Activated T-cell treated with anti-CD3 and anti-CD28 coated beads, Interleukin-2, amount 50 U/mL, for 4 hours (primary cell): ENCODE measurements at regions not wholly inside any gene's neighbourhood (a gene's known extent, or its start where the extent isn't known, plus 50 kb on each side); places are given as distances from the start of the nearest gene placed in this dataset.
"Not testable (repeated sequence)": the region's sequence is repeated elsewhere in the genome, so short reads cannot be mapped to it uniquely, and the experiment has no call there.

Experiments used
- ATAC-seq, 2 donors: fragments of 200-7000 bp; cut with Tn5 transposase; one replicate each; pipeline ENCODE4 v1.10.0; 2021
- DNase-seq: peaks from one replicate; pipeline ENCODE4 v3.0.0-alpha.2; 2020
- H3K27me3 Mint-ChIP-seq: one replicate; pipeline ENCODE4 v1.8.0; 2021; ENCODE audit warnings: low read depth, mixed read lengths
- H3K36me3 Mint-ChIP-seq: one replicate; pipeline ENCODE4 v1.8.0; 2022; ENCODE audit warnings: mixed read lengths; ENCODE audit not compliant: insufficient read depth
- H3K4me1 Mint-ChIP-seq: one replicate; pipeline ENCODE4 v1.8.0; 2021; ENCODE audit warnings: low read depth, mixed read lengths
- H3K4me3 Mint-ChIP-seq: one replicate; pipeline ENCODE4 v1.8.0; 2021; ENCODE audit warnings: mild to moderate bottlenecking, moderate library complexity, mixed read lengths
- H3K9me3 Mint-ChIP-seq: one replicate; pipeline ENCODE4 v1.8.0; 2021; ENCODE audit warnings: mixed read lengths

DNA sequence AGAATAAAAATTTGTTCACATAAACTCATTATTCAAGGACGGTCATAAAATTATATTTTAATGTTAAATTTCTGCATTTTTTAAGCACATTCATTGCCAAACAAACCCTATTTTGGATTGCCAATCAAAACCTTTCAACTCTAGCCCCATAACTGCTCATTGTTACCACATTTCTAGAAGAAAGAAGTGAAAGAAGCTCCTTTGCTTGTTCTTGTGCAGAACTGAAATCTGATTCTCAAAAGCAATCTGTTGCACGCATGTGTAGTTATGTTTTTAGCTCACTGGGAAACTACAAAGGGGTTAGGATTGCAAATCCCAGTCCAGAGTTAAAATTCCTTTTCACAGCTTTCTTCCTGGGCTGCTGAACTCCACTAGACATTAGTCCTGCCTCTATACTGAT is 109.5 kb upstream of the MIR17HG start:
- Mint-ChIP-seq H3K9me3 (no peaks in the 10 kb centered on the region), H3K4me1 (no peaks in the 10 kb centered on the region), H3K27me3 (peaks cover 3% of the 10 kb centered on the region), H3K4me3 (no peak overlapping the region), H3K36me3 (no peaks in the 10 kb centered on the region)
- ATAC-seq, result no peak
- DNase-seq, result no peak

DNA sequence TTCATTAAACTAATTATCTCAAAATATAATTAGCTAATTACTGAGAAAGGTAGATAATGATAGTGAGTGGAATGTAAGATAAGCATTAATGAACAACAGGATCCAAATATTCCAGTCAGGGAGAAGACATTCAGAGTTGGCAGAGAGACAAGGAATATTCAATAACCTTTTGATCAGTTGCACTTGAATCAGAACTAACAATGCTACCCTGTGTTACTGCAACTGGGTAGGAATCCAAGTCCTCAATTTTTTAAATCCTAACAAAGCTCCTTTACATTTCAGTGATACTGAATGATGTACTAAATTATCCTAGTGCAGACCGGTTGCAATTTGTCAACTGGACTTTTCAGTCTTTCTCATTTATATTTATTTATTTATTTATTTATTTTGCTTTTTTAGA is 107.1 kb upstream of the MIR17HG start:
- Mint-ChIP-seq H3K36me3 (no peaks in the 10 kb centered on the region), H3K27me3 (peaks cover 5% of the 10 kb centered on the region), H3K4me1 (no peaks in the 10 kb centered on the region), H3K9me3 (no peaks in the 10 kb centered on the region), H3K4me3 (no peak overlapping the region)
- no peak for ATAC-seq
- DNase-seq, result no peak

DNA sequence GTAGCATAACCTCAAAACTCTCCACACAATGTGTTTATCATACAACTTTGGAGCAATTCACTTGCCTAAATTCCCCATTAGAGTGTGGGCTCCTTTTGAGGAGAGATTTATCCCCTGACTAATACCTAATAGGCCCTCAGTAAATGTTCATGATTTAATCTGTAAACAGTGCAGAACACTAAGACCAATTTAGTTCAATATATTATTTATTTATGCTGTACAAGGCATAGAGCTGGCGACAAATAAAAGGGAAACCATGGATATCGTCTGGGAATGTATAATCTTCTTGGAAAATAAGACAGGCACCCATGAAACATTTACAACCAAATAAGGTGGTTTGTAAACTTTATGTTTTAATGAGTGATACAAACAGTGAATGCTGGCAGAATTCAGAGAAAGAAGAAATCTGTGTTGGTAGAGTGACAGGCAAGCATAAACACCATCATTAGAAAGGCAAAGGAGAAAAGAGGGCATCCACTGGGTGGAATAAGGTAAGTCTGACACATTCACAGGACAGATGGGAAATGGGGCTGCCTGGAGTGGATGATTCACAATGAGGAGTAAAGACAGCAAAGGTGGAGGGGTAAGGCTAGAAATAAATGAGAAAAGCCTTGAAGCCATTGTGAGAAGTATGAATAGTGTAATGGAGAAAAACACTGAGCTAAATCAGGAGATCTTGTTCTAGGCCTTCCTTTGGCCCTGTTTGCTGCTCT is 106.1 kb upstream of the MIR17HG start:
- Mint-ChIP-seq H3K27me3 (peaks cover 7% of the 10 kb centered on the region), H3K9me3 (no peaks in the 10 kb centered on the region), H3K4me1 (no peaks in the 10 kb centered on the region), H3K4me3 (no peak overlapping the region), H3K36me3 (no peaks in the 10 kb centered on the region)
- no peak for ATAC-seq
- no peak for DNase-seq

DNA sequence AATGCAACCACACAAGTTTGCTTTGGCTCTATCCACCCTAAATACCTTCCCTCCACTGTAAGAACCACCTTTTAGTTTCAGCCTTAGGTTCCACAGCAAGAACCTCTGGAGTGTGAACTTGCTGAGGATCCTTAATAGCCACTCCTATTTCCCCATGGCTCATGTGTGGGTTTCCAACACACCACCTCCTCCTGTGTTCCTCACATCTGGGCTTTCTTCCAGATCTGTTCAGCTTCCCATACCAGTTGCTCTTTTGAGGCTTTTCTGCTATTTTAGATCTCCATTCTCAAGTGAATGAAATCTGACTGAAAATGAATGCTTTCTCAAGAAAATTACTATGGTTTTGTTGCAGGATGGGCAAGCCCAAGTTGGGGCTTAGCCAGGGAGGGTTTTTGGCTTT is 104.8 kb upstream of the MIR17HG start:
- H3K4me1 Mint-ChIP-seq, result no peaks in the 10 kb centered on the region
- no peaks in the 10 kb centered on the region for H3K9me3 Mint-ChIP-seq
- no peak for DNase-seq
- H3K4me3 Mint-ChIP-seq, result no peak overlapping the region
- no peaks in the 10 kb centered on the region for H3K36me3 Mint-ChIP-seq
- no peak for ATAC-seq
- peaks cover 10% of the 10 kb centered on the region for H3K27me3 Mint-ChIP-seq

DNA sequence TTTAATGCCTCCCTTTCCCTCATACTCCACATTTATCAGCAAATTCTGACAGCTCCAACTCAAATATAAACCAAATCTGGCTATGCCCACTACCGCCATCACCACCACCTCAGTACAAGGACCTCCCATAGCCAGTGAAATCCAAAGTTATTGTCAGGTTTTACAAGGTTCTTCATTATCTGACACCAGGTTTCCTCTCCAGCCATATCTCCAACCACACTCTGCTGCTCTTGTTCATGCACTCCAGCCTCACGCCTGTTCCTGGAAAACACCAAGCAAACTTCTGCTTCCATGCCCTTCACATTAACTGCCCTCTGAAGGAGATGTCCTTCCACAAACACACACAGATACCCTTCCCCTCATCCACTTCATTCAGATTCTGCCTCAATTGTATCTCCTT is 102.2 kb upstream of the MIR17HG start:
- Mint-ChIP-seq H3K27me3 (peaks cover 10% of the 10 kb centered on the region), H3K9me3 (no peaks in the 10 kb centered on the region), H3K36me3 (no peaks in the 10 kb centered on the region), H3K4me1 (no peaks in the 10 kb centered on the region), H3K4me3 (no peak overlapping the region)
- DNase-seq (no peak), ATAC-seq (no peak)

DNA sequence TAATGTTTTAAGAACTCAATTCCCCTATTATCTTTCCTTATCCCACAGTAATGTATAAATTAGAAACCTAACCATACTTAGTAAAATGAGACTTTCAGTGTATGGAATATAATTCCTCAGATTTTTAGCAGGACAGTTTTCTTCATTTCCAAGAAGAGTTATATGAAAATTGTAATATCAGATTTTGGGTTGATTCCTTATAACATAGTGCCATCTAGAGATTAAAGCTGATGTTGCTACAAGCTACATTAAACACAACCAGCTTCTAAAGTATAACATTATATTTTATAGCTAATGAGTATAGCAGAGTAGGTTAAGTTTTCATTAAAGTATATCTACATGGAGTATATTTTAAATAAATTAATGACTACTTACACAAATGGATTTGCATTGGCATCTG is 99.7 kb upstream of the MIR17HG start:
- DNase-seq (no peak), ATAC-seq (no peak)
- peaks cover 7% of the 10 kb centered on the region for H3K27me3 Mint-ChIP-seq
- H3K4me3 Mint-ChIP-seq, result no peak overlapping the region
- no peaks in the 10 kb centered on the region for H3K36me3 Mint-ChIP-seq
- no peaks in the 10 kb centered on the region for H3K9me3 Mint-ChIP-seq
- H3K4me1 Mint-ChIP-seq, result no peaks in the 10 kb centered on the region

DNA sequence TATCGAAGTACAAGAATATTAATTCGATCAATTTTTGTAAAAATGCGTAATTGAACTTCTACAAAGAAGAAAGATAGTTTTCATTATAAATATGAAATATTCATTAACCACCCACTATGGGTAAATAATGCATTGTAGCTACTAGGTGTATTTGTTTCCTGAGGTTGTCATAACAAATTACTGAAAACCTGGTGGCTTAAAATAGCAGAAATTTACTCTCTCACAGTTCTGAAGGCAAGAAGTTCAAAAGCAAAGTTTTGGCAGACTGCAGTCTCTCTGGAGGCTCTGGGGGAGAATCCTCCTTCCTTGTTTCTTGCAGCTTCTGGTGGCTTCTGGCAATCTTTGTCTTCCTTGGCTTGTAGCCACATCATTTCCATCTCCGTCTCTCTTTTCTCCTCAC is 99.2 kb upstream of the MIR17HG start:
- ATAC-seq, result no peak
- peaks cover 7% of the 10 kb centered on the region for H3K27me3 Mint-ChIP-seq
- no peaks in the 10 kb centered on the region for H3K36me3 Mint-ChIP-seq
- DNase-seq, result no peak
- no peaks in the 10 kb centered on the region for H3K4me1 Mint-ChIP-seq
- H3K9me3 Mint-ChIP-seq, result no peaks in the 10 kb centered on the region
- no peak overlapping the region for H3K4me3 Mint-ChIP-seq

DNA sequence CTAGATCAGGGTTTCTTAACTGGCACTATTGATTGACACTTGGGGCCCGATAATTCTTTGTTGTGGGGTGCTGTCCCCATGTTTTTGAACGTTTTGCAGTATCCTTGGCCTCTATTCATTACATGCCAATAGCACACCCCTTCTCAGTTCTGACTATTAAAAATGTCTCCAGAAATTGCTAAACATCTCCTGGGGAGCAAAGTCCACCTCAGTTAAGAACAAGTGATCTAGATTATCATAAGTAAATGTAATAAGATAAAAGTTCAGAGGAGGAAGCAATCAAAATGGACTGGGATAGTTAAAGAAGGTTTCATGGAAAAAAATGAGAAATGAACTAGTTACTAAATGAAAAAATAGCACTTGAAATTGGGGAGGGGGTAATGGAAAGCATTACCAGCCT is 98.1 kb upstream of the MIR17HG start:
- no peaks in the 10 kb centered on the region for H3K4me1 Mint-ChIP-seq
- DNase-seq, result no peak
- no peaks in the 10 kb centered on the region for H3K9me3 Mint-ChIP-seq
- H3K36me3 Mint-ChIP-seq, result no peaks in the 10 kb centered on the region
- peaks cover 7% of the 10 kb centered on the region for H3K27me3 Mint-ChIP-seq
- no peak for ATAC-seq
- no peak overlapping the region for H3K4me3 Mint-ChIP-seq

DNA sequence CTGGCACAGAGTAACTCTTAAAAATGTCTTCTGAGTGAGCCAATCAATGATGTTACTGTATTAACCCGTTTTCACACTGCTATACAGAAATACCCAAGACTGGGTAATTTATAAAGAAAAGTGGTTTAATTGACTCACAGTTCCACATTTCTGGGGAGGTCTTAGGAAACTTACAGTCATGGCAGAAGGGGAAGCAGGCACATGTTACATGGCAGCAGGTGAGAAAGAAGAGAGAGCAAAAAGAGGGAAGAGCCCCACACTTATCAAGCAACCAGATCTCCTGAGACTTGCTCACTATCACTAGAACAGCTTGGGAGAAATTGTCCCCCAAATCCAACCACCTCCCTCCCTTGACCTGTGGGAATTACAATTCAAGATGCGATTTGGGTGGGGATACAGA is 97.6 kb upstream of the MIR17HG start:
- DNase-seq (no peak), ATAC-seq (no peak)
- Mint-ChIP-seq H3K4me1 (no peaks in the 10 kb centered on the region), H3K4me3 (no peak overlapping the region), H3K27me3 (peaks cover 7% of the 10 kb centered on the region), H3K9me3 (no peaks in the 10 kb centered on the region), H3K36me3 (no peaks in the 10 kb centered on the region)

DNA sequence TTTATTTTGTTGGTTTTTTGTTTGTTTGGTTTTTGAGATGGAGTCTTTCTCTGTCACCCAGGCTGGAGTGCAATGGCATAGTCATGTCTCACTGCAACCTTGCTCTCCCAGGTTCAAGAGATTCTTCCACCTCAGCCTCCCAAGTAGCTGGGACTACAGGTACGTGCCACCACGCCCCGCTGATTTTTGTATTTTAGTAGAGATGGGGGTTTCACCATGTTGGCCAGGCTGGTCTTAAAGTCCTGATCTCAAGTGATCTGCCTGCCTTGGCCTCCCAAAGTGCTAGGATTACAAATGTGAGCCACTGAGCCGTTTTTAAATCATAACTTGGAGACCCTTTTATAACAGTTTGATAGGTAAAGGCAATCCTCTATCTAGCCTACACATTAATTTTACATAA is 95.9 kb upstream of the MIR17HG start:
- not testable (repeated sequence) for H3K4me3 Mint-ChIP-seq, H3K36me3 Mint-ChIP-seq, ATAC-seq, DNase-seq, H3K27me3 Mint-ChIP-seq, H3K9me3 Mint-ChIP-seq, H3K4me1 Mint-ChIP-seq

DNA sequence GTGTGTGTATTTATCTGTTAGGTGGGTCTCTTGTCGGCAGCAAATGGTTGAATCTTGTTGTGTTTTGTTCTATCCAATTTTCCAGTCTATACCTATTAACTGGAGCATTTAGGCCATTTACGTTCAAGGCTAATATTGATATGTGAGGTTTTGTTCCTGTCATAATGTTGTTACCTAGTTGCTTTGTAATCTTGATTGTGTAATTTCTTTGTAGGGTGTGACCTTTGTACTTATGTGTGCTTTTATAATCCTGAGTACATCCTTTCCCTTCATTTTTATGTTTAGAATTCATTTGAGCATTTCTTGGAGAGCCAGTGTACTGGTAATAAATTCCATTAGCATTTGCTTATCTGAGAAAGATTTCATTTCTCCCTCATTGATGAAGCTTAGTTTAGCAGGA is 83.0 kb upstream of the MIR17HG start:
- no peak for DNase-seq
- peaks cover 25% of the 10 kb centered on the region for H3K9me3 Mint-ChIP-seq
- H3K4me3 Mint-ChIP-seq, result no peak overlapping the region
- H3K4me1 Mint-ChIP-seq, result no peaks in the 10 kb centered on the region
- H3K36me3 Mint-ChIP-seq, result no peaks in the 10 kb centered on the region
- no peak for ATAC-seq
- H3K27me3 Mint-ChIP-seq, result peaks cover 2% of the 10 kb centered on the region

DNA sequence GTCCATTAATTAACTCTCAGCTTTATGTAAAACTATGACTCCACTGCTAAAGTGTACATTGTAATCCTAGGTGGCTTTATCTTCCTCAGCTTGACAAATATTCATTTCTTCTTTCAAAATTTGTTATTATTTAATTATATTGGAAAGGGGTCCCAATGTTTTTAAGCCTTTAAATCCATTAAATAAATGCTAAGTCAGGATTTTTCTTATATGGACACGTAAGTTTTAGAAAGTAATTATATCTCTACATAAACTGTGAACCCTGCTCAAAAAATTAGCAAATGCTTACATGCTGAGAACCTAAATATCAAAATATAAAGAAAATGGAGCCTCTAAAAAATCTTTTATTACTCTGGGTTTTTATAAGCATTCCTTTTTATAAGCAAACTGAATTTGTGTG is 78.2 kb upstream of the MIR17HG start:
- H3K4me3 Mint-ChIP-seq, result no peak overlapping the region
- H3K36me3 Mint-ChIP-seq, result no peaks in the 10 kb centered on the region
- ATAC-seq, result no peak
- H3K27me3 Mint-ChIP-seq, result peaks cover 2% of the 10 kb centered on the region
- H3K4me1 Mint-ChIP-seq, result no peaks in the 10 kb centered on the region
- peaks cover 14% of the 10 kb centered on the region for H3K9me3 Mint-ChIP-seq
- no peak for DNase-seq

DNA sequence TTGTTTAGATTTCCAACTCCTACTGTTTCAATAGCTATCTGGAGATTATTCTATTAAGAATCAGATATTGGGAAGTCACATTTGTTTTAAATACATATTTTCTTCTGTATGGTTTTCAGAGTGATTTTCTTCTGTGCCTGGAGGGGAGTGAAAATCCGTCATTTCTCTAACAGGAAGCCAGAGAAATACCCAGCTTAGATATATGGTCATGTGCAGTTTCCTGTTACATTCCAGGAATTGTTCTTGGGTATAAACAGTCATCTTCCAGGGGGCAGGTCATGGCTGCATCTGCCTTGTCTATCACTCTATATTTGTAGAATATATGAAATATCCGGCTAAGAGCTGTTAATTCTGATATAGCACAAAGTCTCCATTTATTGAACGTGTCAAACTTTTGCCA is 77.5 kb upstream of the MIR17HG start:
- H3K9me3 Mint-ChIP-seq, result peaks cover 8% of the 10 kb centered on the region
- peaks cover 1% of the 10 kb centered on the region for H3K27me3 Mint-ChIP-seq
- ATAC-seq, result no peak
- H3K4me1 Mint-ChIP-seq, result no peaks in the 10 kb centered on the region
- no peak overlapping the region for H3K4me3 Mint-ChIP-seq
- no peak for DNase-seq
- no peaks in the 10 kb centered on the region for H3K36me3 Mint-ChIP-seq

DNA sequence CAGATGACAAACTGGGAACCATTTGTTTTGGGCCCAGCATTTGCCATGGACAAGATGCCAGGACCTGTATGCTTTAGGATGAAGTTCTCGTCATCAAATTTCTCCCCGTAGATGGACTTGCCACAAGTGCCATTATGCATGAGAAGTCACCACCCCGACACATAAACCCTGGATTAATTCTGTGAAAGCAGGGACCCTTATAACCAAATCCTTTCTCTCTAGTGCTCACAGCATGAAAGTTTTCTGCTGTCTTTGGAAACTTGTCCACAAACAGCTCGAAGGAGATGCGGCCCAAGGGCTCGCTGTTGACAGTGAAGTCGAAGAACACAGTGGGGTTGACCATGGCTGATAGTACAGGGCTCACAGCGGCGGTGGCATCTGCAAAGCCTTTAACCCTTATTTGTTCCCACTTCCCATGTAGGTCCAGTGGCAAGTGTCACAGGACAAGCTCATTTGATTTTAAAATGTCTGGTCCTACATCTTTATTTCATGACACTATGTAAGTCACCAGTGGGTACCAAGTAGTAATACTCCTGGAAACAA is 75.2 kb upstream of the MIR17HG start:
- no peaks in the 10 kb centered on the region for H3K27me3 Mint-ChIP-seq
- no peak for DNase-seq
- no peaks in the 10 kb centered on the region for H3K36me3 Mint-ChIP-seq
- no peaks in the 10 kb centered on the region for H3K9me3 Mint-ChIP-seq
- no peak overlapping the region for H3K4me3 Mint-ChIP-seq
- H3K4me1 Mint-ChIP-seq, result no peaks in the 10 kb centered on the region
- no peak for ATAC-seq

DNA sequence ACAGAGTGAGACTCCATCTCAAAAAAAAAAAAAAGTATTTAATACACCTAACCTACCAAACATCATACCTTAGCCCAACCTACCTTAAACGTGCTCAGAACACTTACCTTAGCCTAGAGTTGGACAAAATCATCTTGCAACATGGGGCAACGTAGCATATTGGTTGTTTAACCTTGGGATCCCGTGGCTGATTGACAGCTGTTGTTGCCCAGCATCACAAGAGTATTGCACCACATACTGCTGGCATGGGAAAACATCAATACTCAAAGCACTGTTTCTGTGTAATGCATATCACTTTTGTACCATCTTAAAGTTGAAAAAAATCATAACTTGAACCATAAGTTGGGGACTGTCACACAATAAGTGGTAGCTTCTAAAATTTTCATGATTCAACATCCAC is 73.8 kb upstream of the MIR17HG start:
- no peak for ATAC-seq
- no peaks in the 10 kb centered on the region for H3K36me3 Mint-ChIP-seq
- H3K9me3 Mint-ChIP-seq, result no peaks in the 10 kb centered on the region
- no peak for DNase-seq
- H3K27me3 Mint-ChIP-seq, result no peaks in the 10 kb centered on the region
- no peak overlapping the region for H3K4me3 Mint-ChIP-seq
- H3K4me1 Mint-ChIP-seq, result no peaks in the 10 kb centered on the region
